B cell (primary cell): ENCODE measurements at regions not wholly inside any gene's neighbourhood (a gene's known extent, or its start where the extent isn't known, plus 50 kb on each side); places are given as distances from the start of the nearest gene placed in this dataset.

Experiments
- ATAC-seq: fragments of 200-7000 bp; cut with Tn5 transposase; one replicate; pipeline ENCODE4 v1.10.0; 2021; ENCODE audit warnings: low read depth, mild to moderate bottlenecking, moderate number of reproducible peaks, moderate library complexity
- CTCF ChIA-PET: fragments of 350-600 bp; sonication (Branson Sonifier 250); formaldehyde crosslinking; loops from one replicate; lab custom pipeline; 2021; ENCODE audit warnings: antibody characterized with exemption, inconsistent platforms; lab: Charles Lee
- POLR2A ChIA-PET: fragments of 350-600 bp; sonication (Branson Sonifier 250); formaldehyde crosslinking; loops from one replicate; lab custom pipeline; 2021; ENCODE audit warnings: antibody characterized with exemption; lab: Charles Lee
- DNase-seq: peaks from one replicate; pipeline ENCODE4 v3.0.0; 2013
- H2AFZ ChIP-seq: 2 replicates; pipeline ENCODE4 v1.6.1; 2012; ENCODE audit warnings: mild to moderate bottlenecking, low read depth, low read length; ENCODE audit not compliant: insufficient read depth, poor library complexity, severe bottlenecking
- H3K27ac ChIP-seq, 2 donors: 1 replicate in 1 of 2; 2 replicates in 1 of 2; pipeline ENCODE4 v1.5.1; 2012 to 2013; ENCODE audit warnings: low read length in 2 of 2, mild to moderate bottlenecking in 2 of 2, moderate library complexity in 1 of 2
- H3K27me3 ChIP-seq, 4 experiments: fragments of 200-600 bp in 1 of 4; sonication (generic) in 1 of 4; replicated peaks in 1 of 4; 1 replicate in 2 of 4; 2 replicates in 2 of 4; pipeline versions ENCODE4 v1.6.1 to v1.7.0; 2013 to 2016; ENCODE audit warnings: low read length in 3 of 4, mild to moderate bottlenecking in 2 of 4, mixed read lengths in 1 of 4, moderate library complexity in 1 of 4; ENCODE audit not compliant: insufficient read depth in 4 of 4, control insufficient read depth in 3 of 4; ENCODE audit errors: control extremely low read depth in 1 of 4
- H3K36me3 ChIP-seq, 2 experiments: replicated peaks in 1 of 2; 1 replicate in 1 of 2; 2 replicates in 1 of 2; pipeline versions ENCODE4 v1.6.1 to v1.7.1; 2013; ENCODE audit warnings: low read length in 1 of 2; ENCODE audit not compliant: insufficient read depth in 2 of 2, control insufficient read depth in 1 of 2; ENCODE audit errors: control extremely low read depth in 1 of 2, extremely low read depth in 1 of 2
- H3K4me1 ChIP-seq, 2 donors: fragments of 200-600 bp in 1 of 2; sonication (generic) in 1 of 2; 1 replicate in 1 of 2; 2 replicates in 1 of 2; pipeline versions ENCODE4 v1.5.1 to v1.6.1; 2013 to 2017; ENCODE audit warnings: low read length in 2 of 2; ENCODE audit not compliant: control insufficient read depth in 2 of 2, insufficient read depth in 2 of 2
- H3K4me2 ChIP-seq: replicated peaks from 2 replicates; pipeline ENCODE3; 2012; ENCODE audit warnings: mild to moderate bottlenecking, low read depth, low read length; ENCODE audit not compliant: poor library complexity, severe bottlenecking
- H3K4me3 ChIP-seq, 5 experiments: fragments of 200-600 bp in 1 of 5; sonication (generic) in 1 of 5; 1 replicate in 3 of 5; 2 replicates in 2 of 5; pipeline versions ENCODE4 v1.5.1 to v1.7.0; 2011 to 2016; ENCODE audit warnings: low read length in 4 of 5, mild to moderate bottlenecking in 4 of 5, low read depth in 2 of 5, control low read depth in 1 of 5, moderate library complexity in 1 of 5; ENCODE audit not compliant: insufficient read depth in 1 of 5; ENCODE audit errors: control extremely low read depth in 1 of 5, extremely low read depth in 1 of 5
- H3K79me2 ChIP-seq: fragments of 200-600 bp; sonication (generic); one replicate; pipeline ENCODE4 v1.6.0; 2016; ENCODE audit warnings: low read length; ENCODE audit not compliant: control insufficient read depth, insufficient read depth
- H3K9ac ChIP-seq: fragments of 200-600 bp; sonication (generic); 2 replicates; pipeline ENCODE4 v1.6.1; 2017; ENCODE audit warnings: mild to moderate bottlenecking, low read length, moderate library complexity
- H3K9me3 ChIP-seq, 3 donors: one replicate each; pipeline versions ENCODE4 v1.6.1 to v1.7.1; 2013; ENCODE audit warnings: low read length in 2 of 3; ENCODE audit not compliant: control insufficient read depth in 2 of 3, insufficient read depth in 1 of 3; ENCODE audit errors: control extremely low read depth in 1 of 3
- H4K20me1 ChIP-seq: 2 replicates; pipeline ENCODE4 v1.6.0; 2012; ENCODE audit warnings: mild to moderate bottlenecking, low read length; ENCODE audit not compliant: insufficient read depth, control insufficient read depth, poor library complexity, severe bottlenecking
- H3K27ac Mint-ChIP-seq: one replicate; pipeline ENCODE4 v1.8.0; 2021; ENCODE audit warnings: mixed read lengths
- H3K27me3 Mint-ChIP-seq: one replicate; pipeline ENCODE4 v1.8.0; 2021; ENCODE audit warnings: mixed read lengths
- H3K4me1 Mint-ChIP-seq: one replicate; pipeline ENCODE4 v1.8.0; 2021; ENCODE audit warnings: mixed read lengths
- H3K4me3 Mint-ChIP-seq: one replicate; pipeline ENCODE4 v1.8.0; 2021; ENCODE audit warnings: mixed read lengths
- H3K9me3 Mint-ChIP-seq: one replicate; pipeline ENCODE4 v1.8.0; 2022; ENCODE audit warnings: mixed read lengths; ENCODE audit not compliant: insufficient read depth
- EZH2 ChIP-seq: IDR thresholded peaks from 2 replicates; pipeline ENCODE4 v1.6.1; 2012; ENCODE audit warnings: borderline replicate concordance, low read depth, mild to moderate bottlenecking, moderate library complexity, low read length; ENCODE audit not compliant: insufficient read depth, poor library complexity, severe bottlenecking
- WGBS: methylation state at CpG from one replicate; pipeline ENCODE4 v1.1.5; 2013; ENCODE audit warnings: missing lambda C conversion rate; ENCODE audit not compliant: insufficient coverage; 5-methylcytosine and 5-hydroxymethylcytosine counted together
- intact Hi-C: fragments of 100-400 bp; cut with micrococcal nuclease; formaldehyde crosslinking; loops from one replicate; pipeline ENCODE4 v1.10.0; 2022
- TF ChIP-seq, protein P1 (sequence below): fragments of 200-600 bp; IDR thresholded peaks from one replicate; pipeline ENCODE4 v1.8.0; 2022; ENCODE audit warnings: antibody characterized with exemption, mild to moderate bottlenecking

DNA sequence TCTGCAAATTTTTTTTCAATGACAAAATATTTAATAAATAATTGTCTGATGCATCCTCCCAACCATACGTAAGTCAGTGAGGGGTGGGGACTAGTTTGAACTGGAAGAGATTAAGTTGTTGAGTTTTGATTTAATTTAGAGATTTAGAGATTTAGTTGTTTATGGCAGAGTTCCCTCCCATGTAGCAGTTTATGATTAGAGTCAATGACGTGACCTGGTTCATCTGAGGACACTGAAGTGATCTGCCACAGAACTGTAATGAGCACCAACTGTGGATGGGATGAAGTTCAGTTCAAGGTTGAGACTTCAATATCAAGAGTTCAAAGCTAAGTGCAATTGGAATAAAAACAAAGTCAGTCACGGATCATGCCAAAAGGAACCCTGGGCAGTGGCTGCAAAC lies 609.3 kb downstream of the NOVA1 start:
- ChIA-PET CTCF (no interaction called here), POLR2A (no interaction called here)
- no peaks in the 10 kb centered on the region for H3K79me2 ChIP-seq
- H3K36me3 ChIP-seq: no peaks in the 10 kb centered on the region
- H3K27ac Mint-ChIP-seq: no peak overlapping the region
- H3K27me3 Mint-ChIP-seq: no peaks in the 10 kb centered on the region
- 78% methylated on average over 2 of the region's 3 CpGs for WGBS
- no peak overlapping the region for H3K4me3 Mint-ChIP-seq
- no peak for TF ChIP-seq EZH2
- TF ChIP-seq, protein P1, sequence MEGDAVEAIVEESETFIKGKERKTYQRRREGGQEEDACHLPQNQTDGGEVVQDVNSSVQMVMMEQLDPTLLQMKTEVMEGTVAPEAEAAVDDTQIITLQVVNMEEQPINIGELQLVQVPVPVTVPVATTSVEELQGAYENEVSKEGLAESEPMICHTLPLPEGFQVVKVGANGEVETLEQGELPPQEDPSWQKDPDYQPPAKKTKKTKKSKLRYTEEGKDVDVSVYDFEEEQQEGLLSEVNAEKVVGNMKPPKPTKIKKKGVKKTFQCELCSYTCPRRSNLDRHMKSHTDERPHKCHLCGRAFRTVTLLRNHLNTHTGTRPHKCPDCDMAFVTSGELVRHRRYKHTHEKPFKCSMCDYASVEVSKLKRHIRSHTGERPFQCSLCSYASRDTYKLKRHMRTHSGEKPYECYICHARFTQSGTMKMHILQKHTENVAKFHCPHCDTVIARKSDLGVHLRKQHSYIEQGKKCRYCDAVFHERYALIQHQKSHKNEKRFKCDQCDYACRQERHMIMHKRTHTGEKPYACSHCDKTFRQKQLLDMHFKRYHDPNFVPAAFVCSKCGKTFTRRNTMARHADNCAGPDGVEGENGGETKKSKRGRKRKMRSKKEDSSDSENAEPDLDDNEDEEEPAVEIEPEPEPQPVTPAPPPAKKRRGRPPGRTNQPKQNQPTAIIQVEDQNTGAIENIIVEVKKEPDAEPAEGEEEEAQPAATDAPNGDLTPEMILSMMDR: no peak
- H3K4me1 ChIP-seq: no peaks in the 10 kb centered on the region
- peaks cover 0 to 4% (median 0%) of the 10 kb centered on the region in 3 donors for H3K9me3 ChIP-seq
- H3K4me2 ChIP-seq: no peak overlapping the region
- DNase-seq: no peak
- H3K27ac ChIP-seq: no peak overlapping the region
- no peaks in the 10 kb centered on the region for H3K27me3 ChIP-seq
- peaks cover 9% of the 10 kb centered on the region for H3K9me3 Mint-ChIP-seq
- H4K20me1 ChIP-seq: no peaks in the 10 kb centered on the region
- ATAC-seq: no peak
- H3K4me3 ChIP-seq: no peak overlapping the region
- H3K4me1 Mint-ChIP-seq: no peaks in the 10 kb centered on the region
- no peak overlapping the region for H2AFZ ChIP-seq
- no peak overlapping the region for H3K9ac ChIP-seq
- intact Hi-C loops: no loop called here

DNA sequence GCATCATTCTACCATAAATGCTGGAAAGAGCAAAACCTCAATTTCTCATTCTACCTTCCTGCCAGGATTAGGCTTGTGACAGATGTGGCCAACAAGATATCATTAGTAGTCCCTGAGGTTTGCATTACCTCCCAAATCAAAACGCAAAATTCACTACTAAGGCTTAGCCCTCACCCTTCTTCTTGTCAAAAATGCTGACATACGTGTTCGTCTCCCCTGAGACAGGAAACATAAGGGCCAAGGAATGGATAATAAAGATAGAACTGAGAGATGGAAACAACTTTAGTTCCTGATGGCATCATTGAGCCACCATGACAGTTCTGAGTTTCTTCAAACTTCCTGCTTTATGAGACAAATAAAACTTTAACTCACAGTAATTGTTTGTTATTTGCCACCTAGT lies 642.1 kb downstream of the NOVA1 start:
- ATAC-seq (no peak), DNase-seq (no peak)
- CTCF ChIA-PET: no interaction called here
- Histone ChIP-seq H3K9ac (no peak overlapping the region), H3K4me1 (no peaks in the 10 kb centered on the region), H3K4me3 (no peak overlapping the region), H2AFZ (no peak overlapping the region), H3K27ac (no peak overlapping the region), H4K20me1 (no peaks in the 10 kb centered on the region), H3K4me2 (no peak overlapping the region), H3K27me3 (no peaks in the 10 kb centered on the region), H3K9me3 (no peaks in the 10 kb centered on the region), H3K36me3 (no peaks in the 10 kb centered on the region), H3K79me2 (no peaks in the 10 kb centered on the region)
- WGBS: no CpG with 5 or more reads among the region's 3 CpGs
- H3K4me3 Mint-ChIP-seq: no peak overlapping the region
- intact Hi-C loops: no loop called here
- no peak for TF ChIP-seq EZH2
- TF ChIP-seq, protein P1: no peak
- POLR2A ChIA-PET: no interaction called here
- no peaks in the 10 kb centered on the region for H3K27me3 Mint-ChIP-seq
- H3K4me1 Mint-ChIP-seq: no peaks in the 10 kb centered on the region
- peaks cover 8% of the 10 kb centered on the region for H3K9me3 Mint-ChIP-seq
- H3K27ac Mint-ChIP-seq: no peak overlapping the region
